HL-60 (cell line): ENCODE measurements at regions not wholly inside any gene's neighbourhood (a gene's known extent, or its start where the extent isn't known, plus 50 kb on each side); places are given as distances from the start of the nearest gene placed in this dataset.
"Not testable (repeated sequence)": the region's sequence is repeated elsewhere in the genome, so short reads cannot be mapped to it uniquely, and the experiment has no call there.

Source experiments
- CTCF ChIP-seq: IDR thresholded peaks from one replicate; pipeline ENCODE4 v1.5.1; 2011; ENCODE audit warnings: low read length, control low read depth, inconsistent platforms; ENCODE audit not compliant: insufficient read depth
- SPI1 ChIP-seq: IDR thresholded peaks from 2 replicates; pipeline ENCODE4 v1.6.1; 2012; ENCODE audit warnings: low read depth, mild to moderate bottlenecking, borderline replicate concordance

GRCh38 chr1:190019151-190019550, 458.5 kb downstream of the BRINP3 start:
- not testable (repeated sequence) for TF ChIP-seq CTCF, SPI1
